ENCODE measurements at regions not wholly inside any gene's neighbourhood (a gene's known extent, or its start where the extent isn't known, plus 50 kb on each side); places are given as distances from the start of the nearest gene placed in this dataset.

GRCh38 chr3:42013691-42014457 lies 52.0 kb upstream of the ULK4 start:
- no peak for TF ChIP-seq CTCF (IDR thresholded peaks at IDR 0.05; ENCODE audit: borderline replicate concordance, insufficient read depth, low read depth, low read length)
- peak overlapping the region; percentile 93 for H3K4me3 ChIP-seq (ENCODE audit: low read depth, low read length)

- TF ChIP-seq CTCF (IDR thresholded peaks at IDR 0.05; ENCODE audit: borderline replicate concordance, insufficient read depth, low read depth, low read length) = 0 out of 2 replicates have a peak, but pooled peaks have one; percentile 7
- H3K4me3 ChIP-seq (ENCODE audit: low read depth, low read length) = peak overlapping the region; percentile 93
Measured at GRCh38 chr3:42012935-42013690, 51.2 kb upstream of the ULK4 start.

GRCh38 chr3:42012383-42012934 lies 50.6 kb upstream of the ULK4 start:
- H3K4me3 ChIP-seq (ENCODE audit: low read depth, low read length) = peak overlapping the region; percentile 93
- no peak for TF ChIP-seq CTCF (IDR thresholded peaks at IDR 0.05; ENCODE audit: borderline replicate concordance, insufficient read depth, low read depth, low read length)
